MM.1S (cell line): ENCODE measurements at regions not wholly inside any gene's neighbourhood (a gene's known extent, or its start where the extent isn't known, plus 50 kb on each side); places are given as distances from the start of the nearest gene placed in this dataset.

Source experiments
- CTCF ChIP-seq: fragments of 300-600 bp; sonication (generic); IDR thresholded peaks from 2 replicates; pipeline ENCODE4 v1.5.1; 2016; ENCODE audit warnings: antibody characterized with exemption, low read length, mixed read lengths
- EZH2 ChIP-seq: fragments of 300-600 bp; sonication (generic); optimal IDR thresholded peaks from 2 replicates; pipeline ENCODE3; 2017; ENCODE audit warnings: low read depth, mild to moderate bottlenecking, antibody characterized with exemption, low read length, mixed read lengths

- TF ChIP-seq CTCF (no peak), EZH2 (no peak)
Observed at GRCh38 chr6:120588424-120588823, 745.9 kb downstream of the TBC1D32 start.
